B cell (primary cell): ENCODE measurements at regions not wholly inside any gene's neighbourhood (a gene's known extent, or its start where the extent isn't known, plus 50 kb on each side); places are given as distances from the start of the nearest gene placed in this dataset.

Experiments used
- ATAC-seq: fragments of 200-7000 bp; cut with Tn5 transposase; one replicate; pipeline ENCODE4 v1.10.0; 2021; ENCODE audit warnings: low read depth, mild to moderate bottlenecking, moderate number of reproducible peaks, moderate library complexity
- CTCF ChIA-PET: fragments of 350-600 bp; sonication (Branson Sonifier 250); formaldehyde crosslinking; loops from one replicate; lab custom pipeline; 2021; ENCODE audit warnings: antibody characterized with exemption, inconsistent platforms; lab: Charles Lee
- POLR2A ChIA-PET: fragments of 350-600 bp; sonication (Branson Sonifier 250); formaldehyde crosslinking; loops from one replicate; lab custom pipeline; 2021; ENCODE audit warnings: antibody characterized with exemption; lab: Charles Lee
- DNase-seq: peaks from one replicate; pipeline ENCODE4 v3.0.0; 2013
- H2AFZ ChIP-seq: 2 replicates; pipeline ENCODE4 v1.6.1; 2012; ENCODE audit warnings: mild to moderate bottlenecking, low read depth, low read length; ENCODE audit not compliant: insufficient read depth, poor library complexity, severe bottlenecking
- H3K27ac ChIP-seq, 2 donors: 1 replicate in 1 of 2; 2 replicates in 1 of 2; pipeline ENCODE4 v1.5.1; 2012 to 2013; ENCODE audit warnings: low read length in 2 of 2, mild to moderate bottlenecking in 2 of 2, moderate library complexity in 1 of 2
- H3K27me3 ChIP-seq, 4 experiments: fragments of 200-600 bp in 1 of 4; sonication (generic) in 1 of 4; replicated peaks in 1 of 4; 1 replicate in 2 of 4; 2 replicates in 2 of 4; pipeline versions ENCODE4 v1.6.1 to v1.7.0; 2013 to 2016; ENCODE audit warnings: low read length in 3 of 4, mild to moderate bottlenecking in 2 of 4, mixed read lengths in 1 of 4, moderate library complexity in 1 of 4; ENCODE audit not compliant: insufficient read depth in 4 of 4, control insufficient read depth in 3 of 4; ENCODE audit errors: control extremely low read depth in 1 of 4
- H3K36me3 ChIP-seq, 2 experiments: replicated peaks in 1 of 2; 1 replicate in 1 of 2; 2 replicates in 1 of 2; pipeline versions ENCODE4 v1.6.1 to v1.7.1; 2013; ENCODE audit warnings: low read length in 1 of 2; ENCODE audit not compliant: insufficient read depth in 2 of 2, control insufficient read depth in 1 of 2; ENCODE audit errors: control extremely low read depth in 1 of 2, extremely low read depth in 1 of 2
- H3K4me1 ChIP-seq, 2 donors: fragments of 200-600 bp in 1 of 2; sonication (generic) in 1 of 2; 1 replicate in 1 of 2; 2 replicates in 1 of 2; pipeline versions ENCODE4 v1.5.1 to v1.6.1; 2013 to 2017; ENCODE audit warnings: low read length in 2 of 2; ENCODE audit not compliant: control insufficient read depth in 2 of 2, insufficient read depth in 2 of 2
- H3K4me2 ChIP-seq: replicated peaks from 2 replicates; pipeline ENCODE3; 2012; ENCODE audit warnings: mild to moderate bottlenecking, low read depth, low read length; ENCODE audit not compliant: poor library complexity, severe bottlenecking
- H3K4me3 ChIP-seq, 5 experiments: fragments of 200-600 bp in 1 of 5; sonication (generic) in 1 of 5; 1 replicate in 3 of 5; 2 replicates in 2 of 5; pipeline versions ENCODE4 v1.5.1 to v1.7.0; 2011 to 2016; ENCODE audit warnings: low read length in 4 of 5, mild to moderate bottlenecking in 4 of 5, low read depth in 2 of 5, control low read depth in 1 of 5, moderate library complexity in 1 of 5; ENCODE audit not compliant: insufficient read depth in 1 of 5; ENCODE audit errors: control extremely low read depth in 1 of 5, extremely low read depth in 1 of 5
- H3K79me2 ChIP-seq: fragments of 200-600 bp; sonication (generic); one replicate; pipeline ENCODE4 v1.6.0; 2016; ENCODE audit warnings: low read length; ENCODE audit not compliant: control insufficient read depth, insufficient read depth
- H3K9ac ChIP-seq: fragments of 200-600 bp; sonication (generic); 2 replicates; pipeline ENCODE4 v1.6.1; 2017; ENCODE audit warnings: mild to moderate bottlenecking, low read length, moderate library complexity
- H3K9me3 ChIP-seq, 3 donors: one replicate each; pipeline versions ENCODE4 v1.6.1 to v1.7.1; 2013; ENCODE audit warnings: low read length in 2 of 3; ENCODE audit not compliant: control insufficient read depth in 2 of 3, insufficient read depth in 1 of 3; ENCODE audit errors: control extremely low read depth in 1 of 3
- H4K20me1 ChIP-seq: 2 replicates; pipeline ENCODE4 v1.6.0; 2012; ENCODE audit warnings: mild to moderate bottlenecking, low read length; ENCODE audit not compliant: insufficient read depth, control insufficient read depth, poor library complexity, severe bottlenecking
- H3K27ac Mint-ChIP-seq: one replicate; pipeline ENCODE4 v1.8.0; 2021; ENCODE audit warnings: mixed read lengths
- H3K27me3 Mint-ChIP-seq: one replicate; pipeline ENCODE4 v1.8.0; 2021; ENCODE audit warnings: mixed read lengths
- H3K4me1 Mint-ChIP-seq: one replicate; pipeline ENCODE4 v1.8.0; 2021; ENCODE audit warnings: mixed read lengths
- H3K4me3 Mint-ChIP-seq: one replicate; pipeline ENCODE4 v1.8.0; 2021; ENCODE audit warnings: mixed read lengths
- H3K9me3 Mint-ChIP-seq: one replicate; pipeline ENCODE4 v1.8.0; 2022; ENCODE audit warnings: mixed read lengths; ENCODE audit not compliant: insufficient read depth
- EZH2 ChIP-seq: IDR thresholded peaks from 2 replicates; pipeline ENCODE4 v1.6.1; 2012; ENCODE audit warnings: borderline replicate concordance, low read depth, mild to moderate bottlenecking, moderate library complexity, low read length; ENCODE audit not compliant: insufficient read depth, poor library complexity, severe bottlenecking
- WGBS: methylation state at CpG from one replicate; pipeline ENCODE4 v1.1.5; 2013; ENCODE audit warnings: missing lambda C conversion rate; ENCODE audit not compliant: insufficient coverage; 5-methylcytosine and 5-hydroxymethylcytosine counted together
- intact Hi-C: fragments of 100-400 bp; cut with micrococcal nuclease; formaldehyde crosslinking; loops from one replicate; pipeline ENCODE4 v1.10.0; 2022
- TF ChIP-seq, protein P1 (sequence below): fragments of 200-600 bp; IDR thresholded peaks from one replicate; pipeline ENCODE4 v1.8.0; 2022; ENCODE audit warnings: antibody characterized with exemption, mild to moderate bottlenecking

DNA sequence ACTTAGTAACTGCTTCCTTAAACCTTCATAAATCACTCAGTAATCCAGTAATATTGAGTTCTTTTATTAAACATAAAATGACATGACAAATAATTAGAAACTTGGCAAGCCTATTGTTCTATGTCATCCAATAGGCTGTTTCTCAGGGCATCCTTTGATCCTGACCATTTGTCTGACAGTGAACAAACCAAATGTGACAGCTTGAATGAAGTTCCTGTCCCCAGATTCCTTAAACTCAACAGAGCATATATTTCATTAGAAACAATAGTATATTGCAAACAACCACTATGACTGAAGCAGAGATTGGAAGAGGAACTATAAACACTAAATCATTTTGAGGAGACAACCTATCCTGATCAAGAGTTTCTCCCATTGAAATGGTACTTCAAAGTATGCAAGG lies 113.6 kb upstream of the MDFIC2 start:
- H3K27me3 Mint-ChIP-seq: no peaks in the 10 kb centered on the region
- H3K36me3 ChIP-seq: no peaks in the 10 kb centered on the region
- CTCF ChIA-PET: no interaction called here

DNA sequence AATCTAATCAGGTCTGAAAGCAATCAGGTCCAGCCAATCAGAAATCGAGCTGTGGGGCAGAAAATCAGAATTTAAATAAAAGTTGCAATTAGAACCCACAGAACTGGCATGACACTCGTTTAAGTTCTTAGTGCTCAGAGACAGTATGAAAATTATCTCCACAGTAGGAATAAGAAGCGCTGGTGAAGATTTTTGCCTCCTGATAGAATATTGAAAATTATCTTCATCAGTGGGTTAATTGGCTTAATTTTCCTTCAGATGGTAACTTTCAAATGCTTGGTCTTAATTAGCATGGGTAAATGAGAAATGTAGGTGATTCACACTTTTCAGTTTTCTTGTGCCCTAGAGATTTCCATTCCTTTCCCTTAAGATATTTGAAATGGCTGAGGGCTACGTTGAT lies 109.1 kb upstream of the MDFIC2 start:
- no peak overlapping the region for H3K4me3 Mint-ChIP-seq
- Histone ChIP-seq H3K9ac (no peak overlapping the region), H3K4me1 (no peaks in the 10 kb centered on the region), H3K4me2 (no peak overlapping the region), H3K27ac (no peak overlapping the region), H3K27me3 (no peaks in the 10 kb centered on the region), H3K36me3 (no peaks in the 10 kb centered on the region), H3K9me3 (no peaks in the 10 kb centered on the region), H3K79me2 (no peaks in the 10 kb centered on the region), H4K20me1 (no peaks in the 10 kb centered on the region), H2AFZ (no peak overlapping the region), H3K4me3 (no peak overlapping the region)
- H3K27ac Mint-ChIP-seq: no peak overlapping the region
- WGBS: 100% methylated on average over 1 of the region's 4 CpGs
- H3K27me3 Mint-ChIP-seq: peaks cover 5% of the 10 kb centered on the region
- H3K4me1 Mint-ChIP-seq: no peaks in the 10 kb centered on the region
- ChIA-PET POLR2A (no interaction called here), CTCF (no interaction called here)
- no peak for TF ChIP-seq EZH2
- TF ChIP-seq, protein P1, sequence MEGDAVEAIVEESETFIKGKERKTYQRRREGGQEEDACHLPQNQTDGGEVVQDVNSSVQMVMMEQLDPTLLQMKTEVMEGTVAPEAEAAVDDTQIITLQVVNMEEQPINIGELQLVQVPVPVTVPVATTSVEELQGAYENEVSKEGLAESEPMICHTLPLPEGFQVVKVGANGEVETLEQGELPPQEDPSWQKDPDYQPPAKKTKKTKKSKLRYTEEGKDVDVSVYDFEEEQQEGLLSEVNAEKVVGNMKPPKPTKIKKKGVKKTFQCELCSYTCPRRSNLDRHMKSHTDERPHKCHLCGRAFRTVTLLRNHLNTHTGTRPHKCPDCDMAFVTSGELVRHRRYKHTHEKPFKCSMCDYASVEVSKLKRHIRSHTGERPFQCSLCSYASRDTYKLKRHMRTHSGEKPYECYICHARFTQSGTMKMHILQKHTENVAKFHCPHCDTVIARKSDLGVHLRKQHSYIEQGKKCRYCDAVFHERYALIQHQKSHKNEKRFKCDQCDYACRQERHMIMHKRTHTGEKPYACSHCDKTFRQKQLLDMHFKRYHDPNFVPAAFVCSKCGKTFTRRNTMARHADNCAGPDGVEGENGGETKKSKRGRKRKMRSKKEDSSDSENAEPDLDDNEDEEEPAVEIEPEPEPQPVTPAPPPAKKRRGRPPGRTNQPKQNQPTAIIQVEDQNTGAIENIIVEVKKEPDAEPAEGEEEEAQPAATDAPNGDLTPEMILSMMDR: no peak
- DNase-seq (no peak), ATAC-seq (no peak)
- H3K9me3 Mint-ChIP-seq: no peaks in the 10 kb centered on the region
- intact Hi-C loops: no loop called here

More for the DNA sequence above, 113.6 kb upstream of the MDFIC2 start:
- TF ChIP-seq, protein P1: no peak
- TF ChIP-seq EZH2: no peak
- no peak overlapping the region for H3K9ac ChIP-seq
- no peaks in the 10 kb centered on the region for H3K79me2 ChIP-seq
- no peak overlapping the region for H3K4me2 ChIP-seq
- H3K9me3 ChIP-seq: no peaks in the 10 kb centered on the region
- ATAC-seq (no peak), DNase-seq (no peak)
- H4K20me1 ChIP-seq: no peaks in the 10 kb centered on the region
- Mint-ChIP-seq H3K4me3 (no peak overlapping the region), H3K4me1 (no peaks in the 10 kb centered on the region), H3K9me3 (peaks cover 2% of the 10 kb centered on the region), H3K27ac (no peak overlapping the region)
- no peak overlapping the region for H2AFZ ChIP-seq
- no peak overlapping the region for H3K4me3 ChIP-seq
- POLR2A ChIA-PET: no interaction called here
- H3K27me3 ChIP-seq: no peaks in the 10 kb centered on the region
- intact Hi-C loops: no loop called here
- H3K27ac ChIP-seq: no peak overlapping the region
- no peaks in the 10 kb centered on the region for H3K4me1 ChIP-seq
